B cell (primary cell): ENCODE measurements at regions not wholly inside any gene's neighbourhood (a gene's known extent, or its start where the extent isn't known, plus 50 kb on each side); places are given as distances from the start of the nearest gene placed in this dataset.

Source experiments
- ATAC-seq: fragments of 200-7000 bp; cut with Tn5 transposase; one replicate; pipeline ENCODE4 v1.10.0; 2021; ENCODE audit warnings: low read depth, mild to moderate bottlenecking, moderate number of reproducible peaks, moderate library complexity
- CTCF ChIA-PET: fragments of 350-600 bp; sonication (Branson Sonifier 250); formaldehyde crosslinking; loops from one replicate; lab custom pipeline; 2021; ENCODE audit warnings: antibody characterized with exemption, inconsistent platforms; lab: Charles Lee
- POLR2A ChIA-PET: fragments of 350-600 bp; sonication (Branson Sonifier 250); formaldehyde crosslinking; loops from one replicate; lab custom pipeline; 2021; ENCODE audit warnings: antibody characterized with exemption; lab: Charles Lee
- DNase-seq: peaks from one replicate; pipeline ENCODE4 v3.0.0; 2013
- H2AFZ ChIP-seq: 2 replicates; pipeline ENCODE4 v1.6.1; 2012; ENCODE audit warnings: mild to moderate bottlenecking, low read depth, low read length; ENCODE audit not compliant: insufficient read depth, poor library complexity, severe bottlenecking
- H3K27ac ChIP-seq, 2 donors: 1 replicate in 1 of 2; 2 replicates in 1 of 2; pipeline ENCODE4 v1.5.1; 2012 to 2013; ENCODE audit warnings: low read length in 2 of 2, mild to moderate bottlenecking in 2 of 2, moderate library complexity in 1 of 2
- H3K27me3 ChIP-seq, 4 experiments: fragments of 200-600 bp in 1 of 4; sonication (generic) in 1 of 4; replicated peaks in 1 of 4; 1 replicate in 2 of 4; 2 replicates in 2 of 4; pipeline versions ENCODE4 v1.6.1 to v1.7.0; 2013 to 2016; ENCODE audit warnings: low read length in 3 of 4, mild to moderate bottlenecking in 2 of 4, mixed read lengths in 1 of 4, moderate library complexity in 1 of 4; ENCODE audit not compliant: insufficient read depth in 4 of 4, control insufficient read depth in 3 of 4; ENCODE audit errors: control extremely low read depth in 1 of 4
- H3K36me3 ChIP-seq, 2 experiments: replicated peaks in 1 of 2; 1 replicate in 1 of 2; 2 replicates in 1 of 2; pipeline versions ENCODE4 v1.6.1 to v1.7.1; 2013; ENCODE audit warnings: low read length in 1 of 2; ENCODE audit not compliant: insufficient read depth in 2 of 2, control insufficient read depth in 1 of 2; ENCODE audit errors: control extremely low read depth in 1 of 2, extremely low read depth in 1 of 2
- H3K4me1 ChIP-seq, 2 donors: fragments of 200-600 bp in 1 of 2; sonication (generic) in 1 of 2; 1 replicate in 1 of 2; 2 replicates in 1 of 2; pipeline versions ENCODE4 v1.5.1 to v1.6.1; 2013 to 2017; ENCODE audit warnings: low read length in 2 of 2; ENCODE audit not compliant: control insufficient read depth in 2 of 2, insufficient read depth in 2 of 2
- H3K4me2 ChIP-seq: replicated peaks from 2 replicates; pipeline ENCODE3; 2012; ENCODE audit warnings: mild to moderate bottlenecking, low read depth, low read length; ENCODE audit not compliant: poor library complexity, severe bottlenecking
- H3K4me3 ChIP-seq, 5 experiments: fragments of 200-600 bp in 1 of 5; sonication (generic) in 1 of 5; 1 replicate in 3 of 5; 2 replicates in 2 of 5; pipeline versions ENCODE4 v1.5.1 to v1.7.0; 2011 to 2016; ENCODE audit warnings: low read length in 4 of 5, mild to moderate bottlenecking in 4 of 5, low read depth in 2 of 5, control low read depth in 1 of 5, moderate library complexity in 1 of 5; ENCODE audit not compliant: insufficient read depth in 1 of 5; ENCODE audit errors: control extremely low read depth in 1 of 5, extremely low read depth in 1 of 5
- H3K79me2 ChIP-seq: fragments of 200-600 bp; sonication (generic); one replicate; pipeline ENCODE4 v1.6.0; 2016; ENCODE audit warnings: low read length; ENCODE audit not compliant: control insufficient read depth, insufficient read depth
- H3K9ac ChIP-seq: fragments of 200-600 bp; sonication (generic); 2 replicates; pipeline ENCODE4 v1.6.1; 2017; ENCODE audit warnings: mild to moderate bottlenecking, low read length, moderate library complexity
- H3K9me3 ChIP-seq, 3 donors: one replicate each; pipeline versions ENCODE4 v1.6.1 to v1.7.1; 2013; ENCODE audit warnings: low read length in 2 of 3; ENCODE audit not compliant: control insufficient read depth in 2 of 3, insufficient read depth in 1 of 3; ENCODE audit errors: control extremely low read depth in 1 of 3
- H4K20me1 ChIP-seq: 2 replicates; pipeline ENCODE4 v1.6.0; 2012; ENCODE audit warnings: mild to moderate bottlenecking, low read length; ENCODE audit not compliant: insufficient read depth, control insufficient read depth, poor library complexity, severe bottlenecking
- H3K27ac Mint-ChIP-seq: one replicate; pipeline ENCODE4 v1.8.0; 2021; ENCODE audit warnings: mixed read lengths
- H3K27me3 Mint-ChIP-seq: one replicate; pipeline ENCODE4 v1.8.0; 2021; ENCODE audit warnings: mixed read lengths
- H3K4me1 Mint-ChIP-seq: one replicate; pipeline ENCODE4 v1.8.0; 2021; ENCODE audit warnings: mixed read lengths
- H3K4me3 Mint-ChIP-seq: one replicate; pipeline ENCODE4 v1.8.0; 2021; ENCODE audit warnings: mixed read lengths
- H3K9me3 Mint-ChIP-seq: one replicate; pipeline ENCODE4 v1.8.0; 2022; ENCODE audit warnings: mixed read lengths; ENCODE audit not compliant: insufficient read depth
- EZH2 ChIP-seq: IDR thresholded peaks from 2 replicates; pipeline ENCODE4 v1.6.1; 2012; ENCODE audit warnings: borderline replicate concordance, low read depth, mild to moderate bottlenecking, moderate library complexity, low read length; ENCODE audit not compliant: insufficient read depth, poor library complexity, severe bottlenecking
- WGBS: methylation state at CpG from one replicate; pipeline ENCODE4 v1.1.5; 2013; ENCODE audit warnings: missing lambda C conversion rate; ENCODE audit not compliant: insufficient coverage; 5-methylcytosine and 5-hydroxymethylcytosine counted together
- intact Hi-C: fragments of 100-400 bp; cut with micrococcal nuclease; formaldehyde crosslinking; loops from one replicate; pipeline ENCODE4 v1.10.0; 2022
- TF ChIP-seq, protein P1 (sequence below): fragments of 200-600 bp; IDR thresholded peaks from one replicate; pipeline ENCODE4 v1.8.0; 2022; ENCODE audit warnings: antibody characterized with exemption, mild to moderate bottlenecking

DNA sequence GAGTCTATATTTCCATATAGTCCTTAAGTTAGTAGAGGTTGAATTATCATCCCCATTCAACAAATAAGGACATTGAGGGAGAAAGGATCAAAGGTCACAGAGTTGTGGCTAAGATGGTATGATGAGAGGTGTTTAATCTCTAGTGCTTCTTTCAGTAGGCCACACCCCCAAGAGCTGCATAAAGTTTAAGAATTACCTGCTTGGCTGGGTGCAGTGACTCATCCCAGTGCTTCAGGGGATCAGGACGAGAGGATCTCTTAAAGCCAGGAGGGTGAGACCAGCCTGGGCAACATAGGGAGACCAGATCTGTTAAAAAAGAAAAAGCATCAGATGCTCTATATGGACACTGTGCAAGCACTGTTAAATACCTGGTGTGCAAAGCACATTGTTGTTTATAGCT is 560.0 kb upstream of the KLHL1 start:
- Histone ChIP-seq H3K27ac (no peak overlapping the region), H4K20me1 (no peaks in the 10 kb centered on the region), H3K36me3 (no peaks in the 10 kb centered on the region), H3K9ac (no peak overlapping the region), H3K9me3 (peaks cover 0 to 7% (median 0%) of the 10 kb centered on the region in 3 donors), H3K79me2 (no peaks in the 10 kb centered on the region), H3K4me3 (no peak overlapping the region), H3K27me3 (no peaks in the 10 kb centered on the region), H2AFZ (no peak overlapping the region), H3K4me2 (no peak overlapping the region), H3K4me1 (no peaks in the 10 kb centered on the region)
- DNase-seq (no peak), ATAC-seq (no peak)
- 100% methylated on average over 1 of the region's 1 CpG for WGBS
- ChIA-PET POLR2A (no interaction called here), CTCF (no interaction called here)
- H3K4me3 Mint-ChIP-seq: no peak overlapping the region
- no peaks in the 10 kb centered on the region for H3K4me1 Mint-ChIP-seq
- no peak overlapping the region for H3K27ac Mint-ChIP-seq
- TF ChIP-seq EZH2: no peak
- TF ChIP-seq, protein P1, sequence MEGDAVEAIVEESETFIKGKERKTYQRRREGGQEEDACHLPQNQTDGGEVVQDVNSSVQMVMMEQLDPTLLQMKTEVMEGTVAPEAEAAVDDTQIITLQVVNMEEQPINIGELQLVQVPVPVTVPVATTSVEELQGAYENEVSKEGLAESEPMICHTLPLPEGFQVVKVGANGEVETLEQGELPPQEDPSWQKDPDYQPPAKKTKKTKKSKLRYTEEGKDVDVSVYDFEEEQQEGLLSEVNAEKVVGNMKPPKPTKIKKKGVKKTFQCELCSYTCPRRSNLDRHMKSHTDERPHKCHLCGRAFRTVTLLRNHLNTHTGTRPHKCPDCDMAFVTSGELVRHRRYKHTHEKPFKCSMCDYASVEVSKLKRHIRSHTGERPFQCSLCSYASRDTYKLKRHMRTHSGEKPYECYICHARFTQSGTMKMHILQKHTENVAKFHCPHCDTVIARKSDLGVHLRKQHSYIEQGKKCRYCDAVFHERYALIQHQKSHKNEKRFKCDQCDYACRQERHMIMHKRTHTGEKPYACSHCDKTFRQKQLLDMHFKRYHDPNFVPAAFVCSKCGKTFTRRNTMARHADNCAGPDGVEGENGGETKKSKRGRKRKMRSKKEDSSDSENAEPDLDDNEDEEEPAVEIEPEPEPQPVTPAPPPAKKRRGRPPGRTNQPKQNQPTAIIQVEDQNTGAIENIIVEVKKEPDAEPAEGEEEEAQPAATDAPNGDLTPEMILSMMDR: no peak
- H3K9me3 Mint-ChIP-seq: peaks cover 2% of the 10 kb centered on the region
- intact Hi-C loops: no loop called here
- H3K27me3 Mint-ChIP-seq: no peaks in the 10 kb centered on the region

DNA sequence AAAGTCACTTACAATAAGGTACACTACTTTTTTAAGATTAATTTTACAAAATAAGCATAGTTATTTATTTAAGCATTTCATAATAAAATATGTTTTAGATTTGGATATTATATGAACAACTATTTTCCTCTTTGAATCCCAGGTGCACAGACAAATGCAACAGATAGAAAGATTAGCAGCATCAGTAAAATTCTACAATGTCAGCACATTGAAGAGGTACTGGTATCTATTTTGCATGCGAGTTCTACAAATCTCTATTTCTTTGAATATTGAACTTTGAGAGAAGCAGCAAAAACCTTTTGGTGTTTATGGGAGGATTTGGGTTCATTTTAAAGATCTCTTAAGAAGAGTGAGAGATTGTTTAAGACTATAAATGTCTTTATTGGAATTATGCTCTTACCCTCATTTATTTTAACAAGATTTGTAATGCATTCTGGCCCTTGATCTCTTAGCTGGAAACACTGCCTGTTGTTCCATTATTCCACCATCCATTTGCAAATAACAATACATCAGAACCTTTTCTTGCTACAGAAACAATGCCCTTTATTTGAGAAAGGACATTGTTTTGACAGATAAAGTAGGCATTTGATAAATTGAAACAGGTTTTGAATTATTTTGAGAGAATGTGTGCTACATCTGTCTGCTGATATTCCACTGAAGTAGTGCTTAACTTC is 558.8 kb upstream of the KLHL1 start:
- WGBS: no CpG with 5 or more reads among the region's 1 CpG
- Histone ChIP-seq H3K4me3 (no peak overlapping the region), H3K27me3 (no peaks in the 10 kb centered on the region), H3K9me3 (peaks cover 0 to 1% (median 0%) of the 10 kb centered on the region in 3 donors), H4K20me1 (no peaks in the 10 kb centered on the region), H3K9ac (no peak overlapping the region), H3K4me2 (no peak overlapping the region), H2AFZ (no peak overlapping the region), H3K4me1 (no peaks in the 10 kb centered on the region), H3K36me3 (no peaks in the 10 kb centered on the region), H3K79me2 (no peaks in the 10 kb centered on the region), H3K27ac (no peak overlapping the region)
- POLR2A ChIA-PET: no interaction called here
- Mint-ChIP-seq H3K4me1 (no peaks in the 10 kb centered on the region), H3K9me3 (peaks cover 2% of the 10 kb centered on the region), H3K27me3 (no peaks in the 10 kb centered on the region), H3K4me3 (no peak overlapping the region), H3K27ac (no peak overlapping the region)
- CTCF ChIA-PET: no interaction called here
- TF ChIP-seq EZH2: no peak
- TF ChIP-seq, protein P1: no peak
- DNase-seq (no peak), ATAC-seq (no peak)
- intact Hi-C loops: no loop called here
